ENCODE measurements at regions not wholly inside any gene's neighbourhood (a gene's known extent, or its start where the extent isn't known, plus 50 kb on each side); places are given as distances from the start of the nearest gene placed in this dataset.

DNA sequence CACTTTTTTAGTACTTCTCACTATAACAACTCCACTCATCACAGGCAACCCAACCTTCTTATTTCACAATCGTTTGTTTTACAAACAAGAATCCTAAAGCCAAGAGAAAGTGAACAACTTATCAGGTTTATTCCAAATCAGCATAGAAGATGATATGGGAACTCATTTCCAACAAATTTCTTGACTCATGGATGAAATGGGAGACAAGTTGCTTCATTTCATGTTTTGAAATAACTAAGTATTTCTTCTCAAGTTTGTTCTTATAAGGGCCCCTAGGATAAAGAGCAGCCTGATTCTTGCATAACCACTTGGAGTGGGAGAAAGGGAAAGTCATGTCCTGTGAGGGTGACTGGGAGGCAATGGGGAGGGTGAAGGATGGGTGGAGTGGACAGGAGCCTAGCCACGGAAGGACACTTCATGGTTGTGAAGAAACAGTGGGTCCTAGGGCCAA is 168.3 kb downstream of the DUSP6 start:
- no peak overlapping the region for H3K4me3 ChIP-seq (ENCODE audit: low read length in 2 of 2)
- no peaks in the 10 kb centered on the region for H3K27me3 ChIP-seq (ENCODE audit: control insufficient read depth in 3 of 3, insufficient read depth in 3 of 3, low read depth in 1 of 3, low read length in 3 of 3)
- no peak overlapping the region for H2BK15ac ChIP-seq (ENCODE audit: low read length)
- H3K23ac ChIP-seq (ENCODE audit: low read depth, low read length, poor library complexity): no peak overlapping the region
- H3K4me1 ChIP-seq (ENCODE audit: control insufficient read depth in 2 of 2, insufficient read depth in 1 of 2, low read depth in 1 of 2, low read length in 2 of 2): peaks cover 0 to 2% of the 10 kb centered on the region in 2 donors
- no peak for DNase-seq (ENCODE audit: low spot score)
- no peak overlapping the region for H2AK5ac ChIP-seq (ENCODE audit: low read depth, low read length)
- H2BK5ac ChIP-seq (ENCODE audit: low read length): no peak overlapping the region
- H3K18ac ChIP-seq (ENCODE audit: low read length): no peak overlapping the region
- H3K9ac ChIP-seq (ENCODE audit: low read depth, low read length, poor library complexity): no peak overlapping the region
- no peak overlapping the region for H3K14ac ChIP-seq (ENCODE audit: low read length)
- H3K36me3 ChIP-seq (replicated peaks in 1 of 2; ENCODE audit: control insufficient read depth in 2 of 2, insufficient read depth in 2 of 2, low read length in 2 of 2): no peaks in the 10 kb centered on the region
- no peak overlapping the region for H3K4me2 ChIP-seq (ENCODE audit: insufficient read depth, low read length, poor library complexity, severe bottlenecking)
- no peaks in the 10 kb centered on the region for H3K9me3 ChIP-seq (replicated peaks in 1 of 2; ENCODE audit: control insufficient read depth in 2 of 2, insufficient read depth in 1 of 2, low read depth in 1 of 2, low read length in 2 of 2)
- H4K91ac ChIP-seq (ENCODE audit: low read depth, low read length, poor library complexity): no peak overlapping the region
- H2BK12ac ChIP-seq (ENCODE audit: low read length): no peak overlapping the region
- no peaks in the 10 kb centered on the region for H3K79me1 ChIP-seq (ENCODE audit: low read depth, low read length)
- 100% methylated on average over 1 of the region's 2 CpGs; no CpG with 5 or more reads in 1 of the 2 donors for WGBS, 2 donors (ENCODE audit: extremely low coverage in 2 of 2, insufficient read length in 2 of 2, insufficient replicate concordance in 1 of 2)
- H4K8ac ChIP-seq (ENCODE audit: low read depth, low read length): no peak overlapping the region
- no peak overlapping the region for H2BK120ac ChIP-seq (ENCODE audit: low read depth, low read length)
- H3K27ac ChIP-seq (replicated peaks; ENCODE audit: low read length): no peak overlapping the region
- no peak overlapping the region for H2AFZ ChIP-seq (ENCODE audit: low read length)
- no peak overlapping the region for H3K4ac ChIP-seq (ENCODE audit: low read length)

GRCh38 chr12:89181271-89181920 is 170.9 kb downstream of the DUSP6 start:
- Histone ChIP-seq H3K23ac (ENCODE audit: low read depth, low read length, poor library complexity) (no peak overlapping the region), H3K4me3 (ENCODE audit: low read length in 2 of 2) (no peak overlapping the region)

GRCh38 chr12:89180496-89180895 is 171.8 kb downstream of the DUSP6 start:
- Histone ChIP-seq H3K14ac (ENCODE audit: low read length) (no peak overlapping the region), H2BK5ac (ENCODE audit: low read length) (no peak overlapping the region), H3K23ac (ENCODE audit: low read depth, low read length, poor library complexity) (no peak overlapping the region), H3K18ac (ENCODE audit: low read length) (no peak overlapping the region), H3K4me1 (ENCODE audit: control insufficient read depth in 2 of 2, insufficient read depth in 1 of 2, low read depth in 1 of 2, low read length in 2 of 2) (peaks cover 0 to 2% of the 10 kb centered on the region in 2 donors), H3K36me3 (replicated peaks in 1 of 2; ENCODE audit: control insufficient read depth in 2 of 2, insufficient read depth in 2 of 2, low read length in 2 of 2) (no peaks in the 10 kb centered on the region), H2BK15ac (ENCODE audit: low read length) (no peak overlapping the region), H3K4me3 (ENCODE audit: low read length in 2 of 2) (no peak overlapping the region), H3K4me2 (ENCODE audit: insufficient read depth, low read length, poor library complexity, severe bottlenecking) (no peak overlapping the region), H3K9ac (ENCODE audit: low read depth, low read length, poor library complexity) (no peak overlapping the region), H3K79me1 (ENCODE audit: low read depth, low read length) (no peaks in the 10 kb centered on the region), H2AFZ (ENCODE audit: low read length) (no peak overlapping the region), H3K27ac (replicated peaks; ENCODE audit: low read length) (no peak overlapping the region), H2BK120ac (ENCODE audit: low read depth, low read length) (no peak overlapping the region), H3K9me3 (replicated peaks in 1 of 2; ENCODE audit: control insufficient read depth in 2 of 2, insufficient read depth in 1 of 2, low read depth in 1 of 2, low read length in 2 of 2) (no peaks in the 10 kb centered on the region), H2BK12ac (ENCODE audit: low read length) (no peak overlapping the region), H3K4ac (ENCODE audit: low read length) (no peak overlapping the region), H2AK5ac (ENCODE audit: low read depth, low read length) (no peak overlapping the region), H3K27me3 (ENCODE audit: control insufficient read depth in 3 of 3, insufficient read depth in 3 of 3, low read depth in 1 of 3, low read length in 3 of 3) (no peaks in the 10 kb centered on the region), H4K8ac (ENCODE audit: low read depth, low read length) (no peak overlapping the region), H4K91ac (ENCODE audit: low read depth, low read length, poor library complexity) (no peak overlapping the region)
- no peak for DNase-seq (ENCODE audit: low spot score)
- no CpG with 5 or more reads among the region's 2 CpGs for WGBS, 2 donors (ENCODE audit: extremely low coverage in 2 of 2, insufficient read length in 2 of 2, insufficient replicate concordance in 1 of 2)

More at GRCh38 chr12:89181271-89181920, 170.9 kb downstream of the DUSP6 start:
- Histone ChIP-seq H3K4me2 (ENCODE audit: insufficient read depth, low read length, poor library complexity, severe bottlenecking) (no peak overlapping the region), H3K27ac (replicated peaks; ENCODE audit: low read length) (no peak overlapping the region), H3K14ac (ENCODE audit: low read length) (no peak overlapping the region), H3K79me1 (ENCODE audit: low read depth, low read length) (no peaks in the 10 kb centered on the region), H2BK5ac (ENCODE audit: low read length) (no peak overlapping the region), H2AFZ (ENCODE audit: low read length) (no peak overlapping the region), H3K9me3 (replicated peaks in 1 of 2; ENCODE audit: control insufficient read depth in 2 of 2, insufficient read depth in 1 of 2, low read depth in 1 of 2, low read length in 2 of 2) (no peaks in the 10 kb centered on the region), H3K27me3 (ENCODE audit: control insufficient read depth in 3 of 3, insufficient read depth in 3 of 3, low read depth in 1 of 3, low read length in 3 of 3) (no peaks in the 10 kb centered on the region), H3K36me3 (replicated peaks in 1 of 2; ENCODE audit: control insufficient read depth in 2 of 2, insufficient read depth in 2 of 2, low read length in 2 of 2) (no peaks in the 10 kb centered on the region), H2AK5ac (ENCODE audit: low read depth, low read length) (no peak overlapping the region), H3K9ac (ENCODE audit: low read depth, low read length, poor library complexity) (no peak overlapping the region), H4K8ac (ENCODE audit: low read depth, low read length) (no peak overlapping the region), H2BK15ac (ENCODE audit: low read length) (no peak overlapping the region), H3K4ac (ENCODE audit: low read length) (no peak overlapping the region), H4K91ac (ENCODE audit: low read depth, low read length, poor library complexity) (no peak overlapping the region), H2BK12ac (ENCODE audit: low read length) (no peak overlapping the region), H2BK120ac (ENCODE audit: low read depth, low read length) (no peak overlapping the region), H3K4me1 (ENCODE audit: control insufficient read depth in 2 of 2, insufficient read depth in 1 of 2, low read depth in 1 of 2, low read length in 2 of 2) (peaks cover 0 to 2% of the 10 kb centered on the region in 2 donors), H3K18ac (ENCODE audit: low read length) (no peak overlapping the region)
- DNase-seq (ENCODE audit: low spot score): no peak
- no CpG with 5 or more reads among the region's 2 CpGs for WGBS, 2 donors (ENCODE audit: extremely low coverage in 2 of 2, insufficient read length in 2 of 2, insufficient replicate concordance in 1 of 2)

- no peak overlapping the region for H4K8ac ChIP-seq (ENCODE audit: low read depth, low read length)
- WGBS, 2 donors (ENCODE audit: extremely low coverage in 2 of 2, insufficient read length in 2 of 2, insufficient replicate concordance in 1 of 2): no CpG with 5 or more reads among the region's 1 CpG
- no peaks in the 10 kb centered on the region for H3K9me3 ChIP-seq (replicated peaks in 1 of 2; ENCODE audit: control insufficient read depth in 2 of 2, insufficient read depth in 1 of 2, low read depth in 1 of 2, low read length in 2 of 2)
- H2BK5ac ChIP-seq (ENCODE audit: low read length): no peak overlapping the region
- peaks cover 0 to 2% of the 10 kb centered on the region in 2 donors for H3K4me1 ChIP-seq (ENCODE audit: control insufficient read depth in 2 of 2, insufficient read depth in 1 of 2, low read depth in 1 of 2, low read length in 2 of 2)
- no peak overlapping the region for H3K9ac ChIP-seq (ENCODE audit: low read depth, low read length, poor library complexity)
- no peak overlapping the region for H2BK120ac ChIP-seq (ENCODE audit: low read depth, low read length)
- no peak overlapping the region for H2AK5ac ChIP-seq (ENCODE audit: low read depth, low read length)
- H3K27ac ChIP-seq (replicated peaks; ENCODE audit: low read length): no peak overlapping the region
- no peaks in the 10 kb centered on the region for H3K36me3 ChIP-seq (replicated peaks in 1 of 2; ENCODE audit: control insufficient read depth in 2 of 2, insufficient read depth in 2 of 2, low read length in 2 of 2)
- H3K4ac ChIP-seq (ENCODE audit: low read length): no peak overlapping the region
- H2BK15ac ChIP-seq (ENCODE audit: low read length): no peak overlapping the region
- no peak overlapping the region for H3K18ac ChIP-seq (ENCODE audit: low read length)
- H3K79me1 ChIP-seq (ENCODE audit: low read depth, low read length): no peaks in the 10 kb centered on the region
- no peak overlapping the region for H2BK12ac ChIP-seq (ENCODE audit: low read length)
- DNase-seq (ENCODE audit: low spot score): no peak
- H3K4me3 ChIP-seq (ENCODE audit: low read length in 2 of 2): no peak overlapping the region
- no peak overlapping the region for H4K91ac ChIP-seq (ENCODE audit: low read depth, low read length, poor library complexity)
- no peak overlapping the region for H3K23ac ChIP-seq (ENCODE audit: low read depth, low read length, poor library complexity)
- H3K4me2 ChIP-seq (ENCODE audit: insufficient read depth, low read length, poor library complexity, severe bottlenecking): no peak overlapping the region
- H2AFZ ChIP-seq (ENCODE audit: low read length): no peak overlapping the region
- no peaks in the 10 kb centered on the region for H3K27me3 ChIP-seq (ENCODE audit: control insufficient read depth in 3 of 3, insufficient read depth in 3 of 3, low read depth in 1 of 3, low read length in 3 of 3)
- no peak overlapping the region for H3K14ac ChIP-seq (ENCODE audit: low read length)
Measured at GRCh38 chr12:89179983-89180382, 172.3 kb downstream of the DUSP6 start.

Measured in neuronal stem cell (in vitro differentiated cells).